ENCODE measurements at regions not wholly inside any gene's neighbourhood (a gene's known extent, or its start where the extent isn't known, plus 50 kb on each side); places are given as distances from the start of the nearest gene placed in this dataset.

GRCh38 chr1:90204023-90204590 lies 209.2 kb downstream of the ZNF326 start:
- H3K4me3 Mint-ChIP-seq (ENCODE audit: unreplicated experiment), result no peak overlapping the region
- TF ChIP-seq CTCF (IDR thresholded peaks at IDR 0.05; ENCODE audit: unreplicated experiment), result no peak
- H3K36me3 Mint-ChIP-seq (ENCODE audit: insufficient read depth, unreplicated experiment), result no peaks in the 10 kb centered on the region
- no peak overlapping the region for H3K27ac Mint-ChIP-seq (ENCODE audit: low read depth, unreplicated experiment)
- H3K27me3 Mint-ChIP-seq (ENCODE audit: insufficient read depth, unreplicated experiment), result no peaks in the 10 kb centered on the region
- ChIA-PET POLR2A (no interaction called here), CTCF (no interaction called here)
- intact Hi-C loops (cut with micrococcal nuclease), result no loop called here
- H3K9me3 Mint-ChIP-seq (ENCODE audit: unreplicated experiment), result no peaks in the 10 kb centered on the region
- DNase-seq (ENCODE audit: unreplicated experiment), result no peak
- BruUV-seq (replicated peaks), result no TSS peak
- peaks cover 8% of the 10 kb centered on the region for H3K4me1 Mint-ChIP-seq (ENCODE audit: insufficient read depth, unreplicated experiment)

GRCh38 chr1:90201467-90202358 lies 206.8 kb downstream of the ZNF326 start:
- Mint-ChIP-seq H3K27me3 (ENCODE audit: insufficient read depth, unreplicated experiment) (no peaks in the 10 kb centered on the region), H3K4me3 (ENCODE audit: unreplicated experiment) (peak overlapping the region; percentile 45), H3K27ac (ENCODE audit: low read depth, unreplicated experiment) (peak overlapping the region; percentile 70), H3K9me3 (ENCODE audit: unreplicated experiment) (no peaks in the 10 kb centered on the region), H3K4me1 (ENCODE audit: insufficient read depth, unreplicated experiment) (peaks cover 8% of the 10 kb centered on the region), H3K36me3 (ENCODE audit: insufficient read depth, unreplicated experiment) (no peaks in the 10 kb centered on the region)
- BruUV-seq (replicated peaks), result no TSS peak
- intact Hi-C loops (cut with micrococcal nuclease), result no loop called here
- DNase-seq (ENCODE audit: unreplicated experiment), result peak; percentile 47
- ChIA-PET POLR2A (interaction anchor here (1.5 kb wide), 1 partner anchor 10 kb away, joined by 4 read pairs; no protein-coding TSS in a partner anchor), CTCF (no interaction called here)
- no peak for TF ChIP-seq CTCF (IDR thresholded peaks at IDR 0.05; ENCODE audit: unreplicated experiment)

GRCh38 chr1:90200646-90201205 lies 205.8 kb downstream of the ZNF326 start:
- no peaks in the 10 kb centered on the region for H3K9me3 Mint-ChIP-seq (ENCODE audit: unreplicated experiment)
- no peak for DNase-seq (ENCODE audit: unreplicated experiment)
- no peak overlapping the region for H3K27ac Mint-ChIP-seq (ENCODE audit: low read depth, unreplicated experiment)
- no peak for TF ChIP-seq CTCF (IDR thresholded peaks at IDR 0.05; ENCODE audit: unreplicated experiment)
- H3K36me3 Mint-ChIP-seq (ENCODE audit: insufficient read depth, unreplicated experiment), result no peaks in the 10 kb centered on the region
- intact Hi-C loops (cut with micrococcal nuclease), result no loop called here
- H3K4me1 Mint-ChIP-seq (ENCODE audit: insufficient read depth, unreplicated experiment), result peaks cover 8% of the 10 kb centered on the region
- ChIA-PET POLR2A (no interaction called here), CTCF (interaction anchor here (0.8 kb wide), 1 partner anchor 23 kb away, joined by 3 read pairs; no protein-coding TSS in a partner anchor)
- BruUV-seq (replicated peaks), result no TSS peak
- H3K27me3 Mint-ChIP-seq (ENCODE audit: insufficient read depth, unreplicated experiment), result no peaks in the 10 kb centered on the region
- no peak overlapping the region for H3K4me3 Mint-ChIP-seq (ENCODE audit: unreplicated experiment)

- H3K4me1 Mint-ChIP-seq (ENCODE audit: insufficient read depth, unreplicated experiment), result peaks cover 8% of the 10 kb centered on the region
- H3K9me3 Mint-ChIP-seq (ENCODE audit: unreplicated experiment), result no peaks in the 10 kb centered on the region
- ChIA-PET POLR2A (interaction anchor here (0.6 kb wide), 1 partner anchor 265 kb away, joined by 3 read pairs; no protein-coding TSS in a partner anchor), CTCF (interaction anchor here (0.7 kb wide), 1 partner anchor 49 kb away, joined by 4 read pairs; no protein-coding TSS in a partner anchor)
- intact Hi-C loops (cut with micrococcal nuclease), result no loop called here
- no peaks in the 10 kb centered on the region for H3K27me3 Mint-ChIP-seq (ENCODE audit: insufficient read depth, unreplicated experiment)
- no peak overlapping the region for H3K27ac Mint-ChIP-seq (ENCODE audit: low read depth, unreplicated experiment)
- BruUV-seq (replicated peaks), result no TSS peak
- DNase-seq (ENCODE audit: unreplicated experiment), result no peak
- TF ChIP-seq CTCF (IDR thresholded peaks at IDR 0.05; ENCODE audit: unreplicated experiment), result no peak
- no peaks in the 10 kb centered on the region for H3K36me3 Mint-ChIP-seq (ENCODE audit: insufficient read depth, unreplicated experiment)
- H3K4me3 Mint-ChIP-seq (ENCODE audit: unreplicated experiment), result no peak overlapping the region
Observed at GRCh38 chr1:90198616-90199332, 203.9 kb downstream of the ZNF326 start.

Data from MCF 10A (cell line).